Stomach (tissue), 4 donors: ENCODE measurements at regions not wholly inside any gene's neighbourhood (a gene's known extent, or its start where the extent isn't known, plus 50 kb on each side); places are given as distances from the start of the nearest gene placed in this dataset.

ENCODE experiments used
- CTCF ChIP-seq, 7 experiments: fragments of 450-650 bp in 4 of 7; fragments of 200-600 bp in 3 of 7; sonication (generic) in 3 of 7; IDR thresholded peaks; one replicate each; pipeline ENCODE4 v1.5.1; 2016 to 2019; ENCODE audit warnings: antibody characterized with exemption in 7 of 7, control low read depth in 2 of 7, mild to moderate bottlenecking in 1 of 7
- POLR2A ChIP-seq, 4 donors: fragments of 450-650 bp; IDR thresholded peaks; one replicate each; pipeline ENCODE4 v1.6.1; 2016; ENCODE audit warnings: antibody characterized with exemption in 4 of 4, control low read depth in 2 of 4, mild to moderate bottlenecking in 1 of 4, moderate library complexity in 1 of 4

- TF ChIP-seq CTCF (IDR thresholded peaks at IDR 0.05) (no peak), POLR2A (IDR thresholded peaks at IDR 0.05) (no peak)
Measured at GRCh38 chr3:154022606-154023005, 98.6 kb upstream of the ARHGEF26 start.
